ENCODE measurements at regions not wholly inside any gene's neighbourhood (a gene's known extent, or its start where the extent isn't known, plus 50 kb on each side); places are given as distances from the start of the nearest gene placed in this dataset.

- Histone ChIP-seq H3K27me3 (ENCODE audit: control insufficient read depth, insufficient read depth, low read length) (peaks cover 5% of the 10 kb centered on the region; the same call in 1 of the 2 replicates), H3K4me3 (ENCODE audit: low read depth, low read length) (no peak overlapping the region), H3K36me3 (ENCODE audit: control insufficient read depth, insufficient read depth, low read length) (no peaks in the 10 kb centered on the region)
- TF ChIP-seq CTCF (IDR thresholded peaks at IDR 0.05; ENCODE audit: insufficient read depth, low read depth, low read length): no peak
- ChIA-PET POLR2A (no interaction called here), CTCF (interaction anchor here (1.2 to 4.5 kb wide), 2 partner anchors 12 to 115 kb away, joined by 3 to 21 read pairs; no protein-coding TSS in a partner anchor)
- DNase-seq (ENCODE audit: low read depth): no peak
Measured at GRCh38 chr9:87799503-87799902, 73.6 kb downstream of the CTSL start.

GRCh38 chr9:87800456-87800855 lies 74.5 kb downstream of the CTSL start:
- CTCF ChIA-PET: interaction anchor here (4.5 kb wide), 1 partner anchor 11 kb away, joined by 21 read pairs; no protein-coding TSS in a partner anchor
- Histone ChIP-seq H3K36me3 (ENCODE audit: control insufficient read depth, insufficient read depth, low read length) (no peaks in the 10 kb centered on the region), H3K4me3 (ENCODE audit: low read depth, low read length) (no peak overlapping the region), H3K27me3 (ENCODE audit: control insufficient read depth, insufficient read depth, low read length) (peaks cover 7% of the 10 kb centered on the region; the same call in 1 of the 2 replicates)
- TF ChIP-seq CTCF (IDR thresholded peaks at IDR 0.05; ENCODE audit: insufficient read depth, low read depth, low read length): no peak
- POLR2A ChIA-PET: no interaction called here
- DNase-seq (ENCODE audit: low read depth): no peak

- ChIA-PET POLR2A (no interaction called here), CTCF (interaction anchor here (4.5 kb wide), 1 partner anchor 11 kb away, joined by 21 read pairs; no protein-coding TSS in a partner anchor)
- Histone ChIP-seq H3K4me3 (ENCODE audit: low read depth, low read length) (no peak overlapping the region), H3K27me3 (ENCODE audit: control insufficient read depth, insufficient read depth, low read length) (peaks cover 9% of the 10 kb centered on the region), H3K36me3 (ENCODE audit: control insufficient read depth, insufficient read depth, low read length) (no peaks in the 10 kb centered on the region)
- TF ChIP-seq CTCF (IDR thresholded peaks at IDR 0.05; ENCODE audit: insufficient read depth, low read depth, low read length): no peak
- no peak for DNase-seq (ENCODE audit: low read depth)
Measured at GRCh38 chr9:87801013-87801412, 75.1 kb downstream of the CTSL start.

GRCh38 chr9:87803166-87803565 lies 77.2 kb downstream of the CTSL start:
- H3K36me3 ChIP-seq (ENCODE audit: control insufficient read depth, insufficient read depth, low read length): no peaks in the 10 kb centered on the region
- no peak for TF ChIP-seq CTCF (IDR thresholded peaks at IDR 0.05; ENCODE audit: insufficient read depth, low read depth, low read length)
- POLR2A ChIA-PET: no interaction called here
- no peak for DNase-seq (ENCODE audit: low read depth)
- CTCF ChIA-PET: interaction anchor here (4.5 kb wide), 1 partner anchor 9 kb away, joined by 21 read pairs; no protein-coding TSS in a partner anchor
- peaks cover 9% of the 10 kb centered on the region for H3K27me3 ChIP-seq (ENCODE audit: control insufficient read depth, insufficient read depth, low read length)
- no peak overlapping the region for H3K4me3 ChIP-seq (ENCODE audit: low read depth, low read length)

GRCh38 chr9:87803623-87804345 lies 77.9 kb downstream of the CTSL start:
- ChIA-PET POLR2A (no interaction called here), CTCF (interaction anchor here (4.5 kb wide), 1 partner anchor 8 kb away, joined by 21 read pairs; no protein-coding TSS in a partner anchor)
- H3K36me3 ChIP-seq (ENCODE audit: control insufficient read depth, insufficient read depth, low read length): no peaks in the 10 kb centered on the region
- TF ChIP-seq CTCF (IDR thresholded peaks at IDR 0.05; ENCODE audit: insufficient read depth, low read depth, low read length): no peak
- DNase-seq (ENCODE audit: low read depth): no peak
- peaks cover 9% of the 10 kb centered on the region for H3K27me3 ChIP-seq (ENCODE audit: control insufficient read depth, insufficient read depth, low read length)
- no peak overlapping the region for H3K4me3 ChIP-seq (ENCODE audit: low read depth, low read length)

Measured in BJ (cell line).